Stimulated activated CD8-positive, alpha-beta memory T cell treated with anti-CD3 and anti-CD28 coated beads, Interleukin-15, amount 100 ng/mL, for 1 hour (primary cell): ENCODE measurements at regions not wholly inside any gene's neighbourhood (a gene's known extent, or its start where the extent isn't known, plus 50 kb on each side); places are given as distances from the start of the nearest gene placed in this dataset.

Source experiments
- DNase-seq: peaks from one replicate; pipeline ENCODE4 v3.0.0-alpha.2; 2020; ENCODE audit warnings: low read depth

- no peak for DNase-seq
Measured at GRCh38 chr17:77307479-77308198, 166.9 kb downstream of the SEC14L1 start.

- DNase-seq, result no peak
Measured at GRCh38 chr17:77308861-77309726, 168.3 kb downstream of the SEC14L1 start.

GRCh38 chr17:77310336-77310735 lies 169.6 kb downstream of the SEC14L1 start:
- no peak for DNase-seq

GRCh38 chr17:77311371-77311981 lies 170.7 kb downstream of the SEC14L1 start:
- DNase-seq, result no peak

- no peak for DNase-seq
Measured at GRCh38 chr17:77312061-77312701, 171.4 kb downstream of the SEC14L1 start.

GRCh38 chr17:77312786-77313599 lies 172.2 kb downstream of the SEC14L1 start:
- no peak for DNase-seq

- DNase-seq, result no peak
Measured at GRCh38 chr17:77313831-77314230, 173.1 kb downstream of the SEC14L1 start.

- DNase-seq, result no peak
Measured at GRCh38 chr17:77314601-77315000, 173.8 kb downstream of the SEC14L1 start.

- DNase-seq, result no peak
Measured at GRCh38 chr17:77315010-77315409, 174.2 kb downstream of the SEC14L1 start.

GRCh38 chr17:77315551-77316190 lies 174.9 kb downstream of the SEC14L1 start:
- no peak for DNase-seq

GRCh38 chr17:77316191-77316641 lies 175.4 kb downstream of the SEC14L1 start:
- DNase-seq, result no peak

GRCh38 chr17:77316651-77317050 lies 175.9 kb downstream of the SEC14L1 start:
- no peak for DNase-seq

GRCh38 chr17:77317091-77317750 lies 176.5 kb downstream of the SEC14L1 start:
- DNase-seq, result no peak

GRCh38 chr17:77318021-77318420 lies 177.3 kb downstream of the SEC14L1 start:
- no peak for DNase-seq

- no peak for DNase-seq
Measured at GRCh38 chr17:77318491-77319210, 177.9 kb downstream of the SEC14L1 start.

GRCh38 chr17:77319211-77320043 lies 178.7 kb downstream of the SEC14L1 start:
- DNase-seq, result peak; percentile 33

- DNase-seq, result no peak
Measured at GRCh38 chr17:77320044-77320440, 179.3 kb downstream of the SEC14L1 start.

- DNase-seq, result no peak
Measured at GRCh38 chr17:77320485-77321256, 179.9 kb downstream of the SEC14L1 start.
